Left kidney (tissue), 1 donor: ENCODE measurements at regions not wholly inside any gene's neighbourhood (a gene's known extent, or its start where the extent isn't known, plus 50 kb on each side); places are given as distances from the start of the nearest gene placed in this dataset.
"Not testable (repeated sequence)": the region's sequence is repeated elsewhere in the genome, so short reads cannot be mapped to it uniquely, and the experiment has no call there.

Experiments used
- DNase-seq: peaks from one replicate; pipeline ENCODE4 v3.0.0-alpha.2; 2013

DNA sequence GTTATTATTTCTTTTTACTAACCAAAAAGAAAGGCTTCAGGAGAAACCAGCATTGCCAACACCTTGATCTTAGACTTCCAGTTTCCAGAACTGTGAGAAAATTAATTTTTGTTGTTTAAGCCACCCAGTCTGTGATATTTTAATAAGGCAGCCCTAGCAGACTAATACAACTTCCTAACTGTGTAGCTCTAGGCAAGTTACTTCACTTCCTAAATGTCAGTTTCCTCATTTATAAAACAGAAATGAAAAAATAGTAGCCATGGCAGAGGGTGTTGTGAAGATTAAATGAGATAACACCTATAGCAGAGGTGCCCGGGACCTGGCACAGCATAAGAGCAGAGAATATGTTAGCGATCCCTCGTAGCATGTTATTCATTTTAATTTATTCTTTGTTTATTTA, 66.6 kb upstream of the HAND1 start:
- no peak for DNase-seq

DNA sequence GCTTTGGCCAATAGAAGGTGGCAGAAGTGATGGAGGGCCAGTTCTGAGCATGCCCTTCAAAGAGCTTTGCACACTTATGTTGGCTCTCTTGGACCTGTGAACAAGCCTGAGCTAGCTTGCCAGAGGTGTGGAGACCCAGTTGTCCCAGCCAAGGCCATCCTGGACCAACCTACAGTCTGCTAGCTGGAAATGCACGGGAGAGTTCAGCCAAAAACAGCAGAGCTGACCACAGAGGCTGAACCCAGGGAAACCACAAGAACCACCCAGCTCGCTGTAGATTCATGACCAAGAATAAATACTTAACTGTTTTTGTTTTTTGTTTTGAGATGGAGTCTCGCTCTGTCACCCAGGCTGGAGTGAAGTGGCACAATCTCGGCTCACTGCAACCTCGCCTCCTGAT, 65.4 kb upstream of the HAND1 start:
- no peak for DNase-seq

DNA sequence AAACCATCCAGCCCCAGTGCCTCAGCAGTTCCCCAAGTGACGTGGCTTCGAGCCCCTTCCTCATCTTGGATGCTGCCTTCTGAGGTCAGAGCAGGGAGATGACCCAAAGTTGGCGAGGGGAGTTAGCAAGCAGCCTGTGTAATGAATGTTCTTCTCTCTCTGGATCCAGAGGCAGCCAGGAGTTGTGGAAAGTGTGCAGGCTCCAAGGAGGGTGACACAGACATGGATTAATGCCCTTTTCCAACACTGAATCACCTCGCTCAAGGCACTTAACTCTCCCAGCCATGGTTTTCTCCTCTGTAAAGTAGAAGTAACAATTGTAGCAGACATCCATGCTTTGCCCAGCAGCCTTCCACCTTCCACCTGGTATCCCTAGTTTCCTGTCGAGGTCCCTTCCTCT, 64.6 kb upstream of the HAND1 start:
- no peak for DNase-seq

DNA sequence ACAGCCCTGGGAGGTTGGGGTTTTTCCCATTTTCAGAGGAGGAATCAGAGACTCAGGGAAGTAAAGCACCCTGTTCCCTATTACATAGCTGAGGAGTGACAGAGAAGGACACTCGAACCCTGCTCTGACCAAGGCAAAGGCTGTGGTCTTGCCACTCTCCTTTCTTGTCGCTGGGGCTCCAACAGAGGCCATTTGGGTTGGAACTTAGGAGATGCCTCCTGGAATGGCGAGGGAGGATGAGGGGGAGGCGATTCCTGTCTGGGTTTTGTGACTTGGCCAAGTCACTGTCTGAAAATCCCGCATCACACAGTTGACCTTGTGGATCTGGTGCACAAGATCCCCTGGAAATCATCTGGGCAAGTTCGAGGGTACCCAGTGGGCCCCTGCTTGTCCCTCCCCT, 64.0 kb upstream of the HAND1 start:
- DNase-seq = no peak

DNA sequence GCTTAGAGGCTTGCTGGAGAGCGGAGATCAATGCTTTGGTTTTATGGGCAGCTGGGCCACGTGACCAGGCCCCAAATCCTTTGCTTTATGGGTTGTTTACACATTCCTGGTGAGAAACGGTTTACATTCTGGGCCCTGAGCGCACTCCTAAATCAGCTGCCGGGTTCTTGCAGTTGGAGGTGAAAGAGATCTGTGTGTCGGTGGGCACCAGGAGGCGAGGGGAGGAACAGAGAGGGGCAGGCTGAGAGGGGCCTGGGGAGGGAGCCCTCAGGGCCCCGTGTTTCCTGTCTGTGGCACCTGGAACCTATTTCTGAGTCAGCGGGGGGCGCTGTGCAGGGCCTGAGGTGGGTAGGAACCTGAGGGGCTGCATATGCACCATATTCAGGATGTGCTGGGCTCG, 63.5 kb upstream of the HAND1 start:
- no peak for DNase-seq

DNA sequence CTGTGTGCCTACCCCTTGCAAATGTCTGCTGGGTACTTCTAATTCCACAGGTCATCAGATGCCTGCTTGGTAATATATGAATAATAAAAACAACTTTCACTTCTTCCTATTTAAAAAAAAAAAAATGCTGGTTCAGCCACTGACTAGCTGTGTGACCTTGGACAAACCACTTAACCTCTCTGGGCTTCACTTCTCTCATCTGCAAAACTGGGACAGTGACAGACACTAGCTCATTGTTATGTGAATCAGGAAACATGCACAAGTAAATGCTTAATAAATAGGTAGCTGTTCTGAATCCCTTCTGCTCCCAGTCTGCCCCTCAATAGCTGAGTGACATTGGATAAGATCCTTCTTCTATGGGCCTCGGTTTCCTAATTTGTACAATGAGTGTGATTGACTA, 62.6 kb upstream of the HAND1 start:
- DNase-seq = no peak

DNA sequence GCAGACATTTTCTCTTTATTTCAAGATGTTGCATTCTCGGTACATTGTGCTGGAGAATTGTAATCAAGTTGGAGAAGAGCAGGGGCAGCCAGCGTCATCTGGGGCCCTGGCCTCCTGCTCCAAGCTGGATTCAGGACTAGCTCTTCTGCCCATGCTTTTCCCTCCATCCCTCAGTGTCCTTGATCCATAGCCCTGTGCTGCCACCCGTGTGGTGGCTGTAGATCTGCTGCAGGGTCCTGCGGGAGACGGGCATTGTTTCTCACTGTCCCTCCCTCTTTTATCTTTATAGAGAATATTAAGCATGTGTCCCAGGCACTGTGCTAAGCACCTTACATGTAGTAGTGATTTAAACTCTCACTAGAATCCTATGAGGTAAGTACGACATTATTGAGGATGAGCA, 60.5 kb upstream of the HAND1 start:
- no peak for DNase-seq

DNA sequence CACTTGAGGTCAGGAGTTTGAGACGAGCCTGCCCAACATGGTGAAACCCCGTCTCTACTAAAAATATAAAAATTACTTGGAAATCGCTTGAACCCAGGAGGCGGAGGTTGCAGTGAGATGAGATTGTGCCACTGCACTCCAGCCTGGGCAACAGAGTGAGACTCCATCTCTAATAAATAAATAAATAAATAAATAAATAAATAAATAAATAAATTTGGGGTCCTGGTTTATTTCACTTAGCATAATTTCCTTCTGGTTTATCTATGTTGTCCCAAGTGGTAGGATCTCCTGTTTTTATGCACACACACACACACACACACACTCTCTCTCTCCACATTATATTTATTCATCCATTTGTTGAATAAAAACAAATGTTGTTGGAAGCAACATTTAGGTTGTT, 58.4 kb upstream of the HAND1 start:
- not testable (repeated sequence) for DNase-seq

DNA sequence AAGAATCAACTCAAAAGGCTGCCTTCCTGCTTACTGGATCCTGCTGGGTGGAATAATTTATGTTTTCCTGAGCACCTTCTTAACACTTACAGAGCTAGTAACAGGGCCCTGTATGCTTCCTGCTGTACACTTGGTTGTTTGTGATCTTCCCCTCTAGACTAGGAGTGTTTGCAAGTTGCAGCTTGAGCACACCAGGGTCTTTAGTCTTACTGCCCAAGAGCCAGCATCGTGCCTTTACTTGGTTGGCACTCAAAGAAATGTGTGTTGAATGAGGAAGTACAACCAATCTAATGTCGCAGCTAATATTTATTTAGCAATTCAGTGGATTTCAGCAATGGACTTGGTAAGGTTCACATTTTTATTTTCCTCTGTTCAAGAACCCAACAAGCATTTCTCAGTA, 57.5 kb upstream of the HAND1 start:
- DNase-seq = no peak

DNA sequence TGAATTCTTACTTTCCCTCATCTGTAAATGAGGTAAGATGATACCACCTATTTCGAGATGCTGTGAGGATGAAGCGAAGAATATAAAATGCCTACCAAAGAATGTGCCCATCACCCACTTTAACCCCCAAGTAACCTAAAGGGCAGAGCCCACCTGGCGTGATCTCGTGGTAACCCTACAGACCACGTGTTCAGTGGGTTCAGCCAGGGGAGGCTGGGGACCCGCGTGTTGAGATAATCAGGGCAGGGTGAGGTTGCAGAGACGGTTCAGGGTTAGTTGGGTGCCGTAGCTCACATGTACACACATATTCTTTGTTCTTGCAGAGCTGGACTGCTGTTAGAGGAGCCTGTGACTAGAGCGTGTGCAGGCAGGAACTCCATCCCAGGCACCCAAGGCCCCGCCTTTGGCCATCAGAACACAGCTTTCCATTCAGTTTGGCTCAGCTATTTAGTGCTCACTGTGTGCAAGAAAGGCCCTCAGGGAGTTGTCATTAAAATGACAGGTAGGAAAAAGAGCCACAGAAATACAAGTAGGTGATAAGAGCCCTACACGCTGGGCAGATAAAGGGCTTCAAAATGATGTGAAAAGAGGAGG, 56.5 kb upstream of the HAND1 start:
- no peak for DNase-seq

DNA sequence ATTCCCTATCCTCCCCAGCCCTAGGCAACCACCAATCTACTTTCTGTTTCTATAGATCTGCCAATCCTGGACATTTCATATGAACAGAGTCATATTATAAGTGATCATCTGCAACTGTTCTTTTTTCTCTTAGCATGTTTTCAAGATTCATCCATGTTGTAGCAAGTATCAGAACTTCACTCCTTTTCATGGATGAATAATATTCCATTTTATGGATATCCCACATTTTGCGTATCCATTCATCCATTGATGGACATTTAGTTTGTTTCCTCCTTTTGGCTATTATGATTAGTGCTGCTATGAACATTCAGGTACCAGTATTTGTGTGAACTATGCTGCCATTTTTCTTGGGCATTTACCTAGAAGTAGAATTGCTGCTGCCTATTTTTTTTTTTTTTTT, 51.3 kb upstream of the HAND1 start:
- no peak for DNase-seq

DNA sequence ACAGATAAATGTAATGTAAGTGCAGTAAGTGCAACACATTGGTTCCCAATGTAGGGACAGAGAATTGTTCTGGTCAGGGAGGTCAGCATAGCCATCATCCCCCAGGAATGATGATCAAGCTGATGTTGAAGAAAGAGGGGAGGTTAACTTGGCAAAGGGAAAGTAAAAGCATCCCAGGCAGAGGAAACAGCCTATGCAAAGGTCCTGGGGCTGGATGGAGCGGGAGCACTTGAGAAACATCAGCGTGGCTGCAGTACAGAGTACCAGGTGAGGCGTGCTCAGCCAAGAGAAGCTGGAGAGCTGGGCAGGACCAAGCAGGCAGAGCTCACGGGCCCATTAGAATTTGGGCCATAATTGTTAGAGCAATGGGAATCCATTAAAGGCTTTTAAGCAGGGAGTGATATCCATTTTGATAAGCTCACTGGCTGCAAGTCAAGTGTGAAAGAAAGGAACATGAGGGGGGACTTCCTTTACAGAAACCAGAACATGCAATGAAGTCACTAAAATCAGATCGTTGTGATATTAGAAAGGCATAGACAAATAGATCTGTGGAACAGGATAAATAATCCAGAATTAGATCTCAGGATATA, 50.1 kb upstream of the HAND1 start:
- DNase-seq = no peak
